C4-2B (cell line): ENCODE measurements at regions not wholly inside any gene's neighbourhood (a gene's known extent, or its start where the extent isn't known, plus 50 kb on each side); places are given as distances from the start of the nearest gene placed in this dataset.

Source experiments
- ZFX ChIP-seq: fragments of 450-650 bp; IDR thresholded peaks from 2 replicates; pipeline ENCODE4 v1.6.1; 2017
- TF ChIP-seq, protein P1 (sequence below): fragments of 450-650 bp; conservative IDR thresholded peaks from 2 replicates; pipeline ENCODE4 v1.5.1; 2017; ENCODE audit warnings: mild to moderate bottlenecking

DNA sequence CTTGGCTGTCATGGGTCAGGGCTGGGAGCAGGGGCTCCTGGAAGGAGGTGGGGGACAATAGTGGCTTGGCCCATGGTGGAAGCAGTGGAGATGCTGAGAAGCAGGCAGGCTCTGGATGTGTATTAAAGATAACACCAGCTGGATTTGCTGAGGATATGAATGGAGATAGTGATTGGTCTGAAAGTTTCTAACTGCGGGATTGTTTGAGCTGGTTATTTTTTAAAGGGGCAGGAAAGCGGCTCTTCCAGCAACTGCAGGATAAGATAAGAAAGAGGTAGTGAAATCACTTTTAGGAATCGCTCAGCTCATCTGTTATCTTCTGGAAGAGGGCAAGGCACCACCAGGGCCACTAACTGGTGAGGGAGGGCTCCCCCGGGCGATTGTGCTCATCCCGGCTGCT lies 125.5 kb downstream of the TENT4A start:
- TF ChIP-seq, protein P1, sequence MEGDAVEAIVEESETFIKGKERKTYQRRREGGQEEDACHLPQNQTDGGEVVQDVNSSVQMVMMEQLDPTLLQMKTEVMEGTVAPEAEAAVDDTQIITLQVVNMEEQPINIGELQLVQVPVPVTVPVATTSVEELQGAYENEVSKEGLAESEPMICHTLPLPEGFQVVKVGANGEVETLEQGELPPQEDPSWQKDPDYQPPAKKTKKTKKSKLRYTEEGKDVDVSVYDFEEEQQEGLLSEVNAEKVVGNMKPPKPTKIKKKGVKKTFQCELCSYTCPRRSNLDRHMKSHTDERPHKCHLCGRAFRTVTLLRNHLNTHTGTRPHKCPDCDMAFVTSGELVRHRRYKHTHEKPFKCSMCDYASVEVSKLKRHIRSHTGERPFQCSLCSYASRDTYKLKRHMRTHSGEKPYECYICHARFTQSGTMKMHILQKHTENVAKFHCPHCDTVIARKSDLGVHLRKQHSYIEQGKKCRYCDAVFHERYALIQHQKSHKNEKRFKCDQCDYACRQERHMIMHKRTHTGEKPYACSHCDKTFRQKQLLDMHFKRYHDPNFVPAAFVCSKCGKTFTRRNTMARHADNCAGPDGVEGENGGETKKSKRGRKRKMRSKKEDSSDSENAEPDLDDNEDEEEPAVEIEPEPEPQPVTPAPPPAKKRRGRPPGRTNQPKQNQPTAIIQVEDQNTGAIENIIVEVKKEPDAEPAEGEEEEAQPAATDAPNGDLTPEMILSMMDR: no peak
- no peak for TF ChIP-seq ZFX
